Keratinocyte (primary cell): ENCODE measurements at regions not wholly inside any gene's neighbourhood (a gene's known extent, or its start where the extent isn't known, plus 50 kb on each side); places are given as distances from the start of the nearest gene placed in this dataset.

Experiments
- DNase-seq: peaks from one replicate; pipeline ENCODE4 v3.0.0-alpha.2; 2011; ENCODE audit warnings: low read depth, missing footprints, low spot score
- FAIRE-seq: peaks from 2 replicates; lab custom pipeline; 2011; peaks lifted over from hg19 to GRCh38; lab: Jason Lieb, UNC
- H2AFZ ChIP-seq: 2 replicates; pipeline ENCODE4 v1.6.0; 2012; ENCODE audit warnings: low read length, control low read depth, inconsistent platforms; ENCODE audit not compliant: control insufficient read depth
- H3K27ac ChIP-seq: 2 replicates; pipeline ENCODE4 v1.5.1; 2011; ENCODE audit warnings: low read length; ENCODE audit not compliant: control insufficient read depth, insufficient read depth
- H3K27me3 ChIP-seq: 3 replicates; pipeline ENCODE4 v1.6.0; 2011; ENCODE audit warnings: low read length; ENCODE audit not compliant: control insufficient read depth, insufficient read depth; ENCODE audit errors: extremely low read depth
- H3K36me3 ChIP-seq, 2 experiments: 2 replicates in 1 of 2; 3 replicates in 1 of 2; pipeline ENCODE4 v1.5.1; 2011; ENCODE audit warnings: low read length in 2 of 2, mild to moderate bottlenecking in 1 of 2; ENCODE audit not compliant: control insufficient read depth in 2 of 2, insufficient read depth in 2 of 2; ENCODE audit errors: extremely low read depth in 1 of 2
- H3K4me1 ChIP-seq: 3 replicates; pipeline ENCODE4 v1.5.1; 2011; ENCODE audit warnings: low read length; ENCODE audit not compliant: control insufficient read depth, insufficient read depth; ENCODE audit errors: extremely low read depth
- H3K4me2 ChIP-seq: 3 replicates; pipeline ENCODE4 v1.6.0; 2011; ENCODE audit warnings: low read depth, low read length; ENCODE audit not compliant: control insufficient read depth, insufficient read depth; ENCODE audit errors: extremely low read depth
- H3K4me3 ChIP-seq, 3 experiments: fragments of 200-600 bp in 1 of 3; sonication (generic) in 1 of 3; 2 replicates in 2 of 3; 3 replicates in 1 of 3; pipeline ENCODE4 v1.5.1; 2011 to 2016; ENCODE audit warnings: low read length in 3 of 3, mild to moderate bottlenecking in 3 of 3, control low read depth in 2 of 3, inconsistent platforms in 1 of 3, low read depth in 1 of 3, mixed read lengths in 1 of 3, mixed run types in 1 of 3, moderate library complexity in 1 of 3; ENCODE audit not compliant: control insufficient read depth in 2 of 3, insufficient read depth in 2 of 3; ENCODE audit errors: extremely low read depth in 1 of 3
- H3K79me2 ChIP-seq: 2 replicates; pipeline ENCODE4 v1.6.0; 2012; ENCODE audit warnings: low read length; ENCODE audit not compliant: control insufficient read depth, insufficient read depth
- H3K9ac ChIP-seq: 3 replicates; pipeline ENCODE4 v1.6.0; 2011; ENCODE audit warnings: low read length; ENCODE audit not compliant: control insufficient read depth, insufficient read depth; ENCODE audit errors: extremely low read depth
- H3K9me1 ChIP-seq: 3 replicates; pipeline ENCODE4 v1.6.0; 2011; ENCODE audit warnings: low read length; ENCODE audit not compliant: control insufficient read depth, insufficient read depth; ENCODE audit errors: extremely low read depth
- H3K9me3 ChIP-seq: 2 replicates; pipeline ENCODE4 v1.5.1; 2012; ENCODE audit warnings: low read depth, low read length; ENCODE audit not compliant: control insufficient read depth
- H4K20me1 ChIP-seq: 3 replicates; pipeline ENCODE4 v1.6.0; 2011; ENCODE audit warnings: low read length; ENCODE audit not compliant: control insufficient read depth, insufficient read depth; ENCODE audit errors: extremely low read depth
- CTCF ChIP-seq, 3 experiments: IDR thresholded peaks in 1 of 3; conservative IDR thresholded peaks in 1 of 3; optimal IDR thresholded peaks in 1 of 3; 2 replicates in 2 of 3; 3 replicates in 1 of 3; pipeline versions ENCODE3 to v1.5.1; 2011; ENCODE audit warnings: low read length in 3 of 3, mild to moderate bottlenecking in 3 of 3, moderate library complexity in 2 of 3, control low read depth in 1 of 3, inconsistent platforms in 1 of 3; ENCODE audit not compliant: insufficient read depth in 2 of 3; ENCODE audit errors: extremely low read depth in 1 of 3
- EZH2 ChIP-seq: IDR thresholded peaks from one replicate; pipeline ENCODE4 v1.6.1; 2012; ENCODE audit warnings: inconsistent platforms, mild to moderate bottlenecking, low read length, moderate library complexity
- dilution Hi-C: fragments of 300-500 bp; cut with MboI; formaldehyde crosslinking; loops from one replicate; pipeline ENCODE4 v1.7.0; 2020; ENCODE audit warnings: low sequenced_read_pairs; ENCODE audit not compliant: extremely low pct_ligation_motif_present

- no peak for FAIRE-seq
Observed at GRCh38 chr22:22046370-22046769, 63.8 kb upstream of the TOP3B start.

DNA sequence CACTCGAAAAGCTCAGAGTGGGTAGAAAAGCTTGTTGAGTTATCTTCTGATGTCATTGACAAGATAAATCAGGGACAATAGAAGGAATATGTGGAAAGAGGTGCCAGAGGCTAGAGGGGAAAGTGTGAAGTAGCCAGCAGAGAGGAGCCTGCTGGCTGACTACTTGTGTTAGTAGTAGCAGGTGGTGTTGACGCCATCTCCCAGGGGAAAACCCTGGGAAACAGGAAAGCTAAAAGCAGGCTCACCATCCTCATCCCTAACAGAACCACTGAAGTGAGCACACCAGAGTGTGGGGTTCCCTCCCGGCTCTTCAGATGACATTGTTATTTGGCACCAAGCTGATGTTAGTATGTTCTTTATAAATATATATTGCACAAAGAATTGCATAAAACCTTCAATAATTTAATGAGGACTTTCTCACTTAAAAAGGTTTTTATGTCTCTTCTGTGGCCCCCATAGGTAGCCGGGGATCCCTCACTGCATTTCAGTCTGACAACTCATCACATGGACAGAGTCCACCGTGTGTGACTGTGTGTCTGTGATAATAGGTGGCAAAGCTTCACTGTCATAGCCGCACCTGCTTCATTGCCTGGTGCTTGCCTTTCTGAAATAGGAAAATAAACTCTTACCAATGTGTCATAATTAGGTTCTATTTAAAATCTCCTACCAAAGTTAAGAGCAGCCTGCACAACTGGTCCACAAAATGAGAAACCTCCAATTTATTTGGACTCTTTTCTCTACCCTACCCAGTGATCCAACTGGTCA is 63.2 kb upstream of the TOP3B start:
- Histone ChIP-seq H3K4me3 (no peak overlapping the region), H3K36me3 (no peaks in the 10 kb centered on the region), H3K27ac (no peak overlapping the region), H3K9me1 (no peaks in the 10 kb centered on the region), H3K4me2 (no peak overlapping the region), H3K4me1 (no peaks in the 10 kb centered on the region), H3K79me2 (no peaks in the 10 kb centered on the region), H3K9me3 (no peaks in the 10 kb centered on the region), H3K27me3 (peaks cover 5% of the 10 kb centered on the region), H2AFZ (no peak overlapping the region), H4K20me1 (no peaks in the 10 kb centered on the region), H3K9ac (no peak overlapping the region)
- DNase-seq (no peak), FAIRE-seq (no peak)
- dilution Hi-C loops, result no loop called here
- TF ChIP-seq CTCF (optimal IDR thresholded peaks at IDR 0.05 in 1 of 3, IDR thresholded peaks at IDR 0.05 in 1 of 3, conservative IDR thresholded peaks at IDR 0.05 in 1 of 3; ENCODE audit: extremely low read depth in 1 of 3, insufficient read depth in 2 of 3, low read length in 3 of 3), result no peak
- TF ChIP-seq EZH2, result no peak

More at GRCh38 chr22:22046370-22046769, 63.8 kb upstream of the TOP3B start:
- Histone ChIP-seq H3K4me3 (no peak overlapping the region), H3K9me1 (no peaks in the 10 kb centered on the region), H3K27ac (no peak overlapping the region), H3K4me2 (no peak overlapping the region), H3K27me3 (peaks cover 5% of the 10 kb centered on the region), H3K79me2 (no peaks in the 10 kb centered on the region), H3K9me3 (no peaks in the 10 kb centered on the region), H4K20me1 (no peaks in the 10 kb centered on the region), H3K36me3 (no peaks in the 10 kb centered on the region), H3K4me1 (no peaks in the 10 kb centered on the region), H2AFZ (no peak overlapping the region), H3K9ac (no peak overlapping the region)
- dilution Hi-C loops, result no loop called here
- no peak for DNase-seq
- TF ChIP-seq CTCF (optimal IDR thresholded peaks at IDR 0.05 in 1 of 3, IDR thresholded peaks at IDR 0.05 in 1 of 3, conservative IDR thresholded peaks at IDR 0.05 in 1 of 3; ENCODE audit: extremely low read depth in 1 of 3, insufficient read depth in 2 of 3, low read length in 3 of 3) (no peak), EZH2 (no peak)
